A673 (cell line): ENCODE measurements at regions not wholly inside any gene's neighbourhood (a gene's known extent, or its start where the extent isn't known, plus 50 kb on each side); places are given as distances from the start of the nearest gene placed in this dataset.

ENCODE experiments used
- BruUV-seq: library from RNA; stranded (reverse); fragments of 400-500 nt; replicated peaks from 2 replicates; lab custom pipeline; 2021; lab: Mats Ljungman, UMichigan
- CTCF ChIA-PET: fragments of 300-600 bp; sonication (Branson Sonifier 250); formaldehyde crosslinking; loops from one replicate; lab custom pipeline; 2022; ENCODE audit warnings: antibody characterized with exemption; lab: Charles Lee
- POLR2A ChIA-PET: fragments of 300-600 bp; sonication (Branson Sonifier 250); formaldehyde crosslinking; loops from one replicate; lab custom pipeline; 2022; ENCODE audit warnings: antibody characterized with exemption; ENCODE audit not compliant: low non-redundant PET; lab: Charles Lee
- DNase-seq: peaks from one replicate; pipeline ENCODE4 v3.0.0-alpha.2; 2015; ENCODE audit warnings: low spot score
- H3K27ac ChIP-seq: fragments of 200-600 bp; sonication (generic); 2 replicates; pipeline ENCODE4 v1.5.1; 2016; ENCODE audit warnings: mixed run types, low read depth, mild to moderate bottlenecking, mixed read lengths, antibody characterized with exemption, low read length; ENCODE audit not compliant: poor library complexity, severe bottlenecking
- H3K27me3 ChIP-seq: fragments of 200-600 bp; sonication (generic); replicated peaks from 2 replicates; pipeline ENCODE4 v1.6.1; 2017; ENCODE audit warnings: mixed run types, low read depth, mild to moderate bottlenecking, mixed read lengths, antibody characterized with exemption, low read length; ENCODE audit not compliant: insufficient read depth, poor library complexity
- H3K36me3 ChIP-seq: fragments of 200-600 bp; sonication (generic); 2 replicates; pipeline ENCODE4 v1.6.1; 2016; ENCODE audit warnings: mixed run types, mild to moderate bottlenecking, mixed read lengths, antibody characterized with exemption, low read length; ENCODE audit not compliant: insufficient read depth, poor library complexity, severe bottlenecking
- H3K4me1 ChIP-seq: fragments of 200-600 bp; sonication (generic); 2 replicates; pipeline ENCODE4 v1.6.1; 2017; ENCODE audit warnings: mixed run types, mild to moderate bottlenecking, mixed read lengths, antibody characterized with exemption, low read length; ENCODE audit not compliant: insufficient read depth, poor library complexity, severe bottlenecking
- H3K4me3 ChIP-seq: fragments of 200-600 bp; sonication (generic); 2 replicates; pipeline ENCODE4 v1.5.1; 2016; ENCODE audit warnings: low read depth, mixed run types, mild to moderate bottlenecking, mixed read lengths, low read length; ENCODE audit not compliant: poor library complexity, severe bottlenecking
- H3K9me3 ChIP-seq: fragments of 200-600 bp; sonication (generic); 2 replicates; pipeline ENCODE4 v1.6.1; 2016; ENCODE audit warnings: mixed run types, low read depth, mild to moderate bottlenecking, mixed read lengths, antibody characterized with exemption, low read length; ENCODE audit not compliant: poor library complexity, severe bottlenecking
- EZH2 ChIP-seq: fragments of 200-600 bp; sonication (generic); IDR thresholded peaks from 2 replicates; pipeline ENCODE4 v1.6.1; 2017; ENCODE audit warnings: borderline replicate concordance, low read depth, mild to moderate bottlenecking, mixed read lengths, antibody characterized with exemption, low read length; ENCODE audit not compliant: poor library complexity, severe bottlenecking
- intact Hi-C: fragments of 100-400 bp; cut with micrococcal nuclease; formaldehyde crosslinking; loops from one replicate; pipeline ENCODE4 v1.10.0; 2022; ENCODE audit not compliant: unreplicated experiment
- TF ChIP-seq, protein P1 (sequence below): fragments of 300-800, 200-600 bp; sonication (generic); conservative IDR thresholded peaks from 2 replicates; pipeline ENCODE4 v1.5.1; 2017; ENCODE audit warnings: low read depth, mild to moderate bottlenecking, antibody characterized with exemption, low read length, moderate library complexity, mixed read lengths

DNA sequence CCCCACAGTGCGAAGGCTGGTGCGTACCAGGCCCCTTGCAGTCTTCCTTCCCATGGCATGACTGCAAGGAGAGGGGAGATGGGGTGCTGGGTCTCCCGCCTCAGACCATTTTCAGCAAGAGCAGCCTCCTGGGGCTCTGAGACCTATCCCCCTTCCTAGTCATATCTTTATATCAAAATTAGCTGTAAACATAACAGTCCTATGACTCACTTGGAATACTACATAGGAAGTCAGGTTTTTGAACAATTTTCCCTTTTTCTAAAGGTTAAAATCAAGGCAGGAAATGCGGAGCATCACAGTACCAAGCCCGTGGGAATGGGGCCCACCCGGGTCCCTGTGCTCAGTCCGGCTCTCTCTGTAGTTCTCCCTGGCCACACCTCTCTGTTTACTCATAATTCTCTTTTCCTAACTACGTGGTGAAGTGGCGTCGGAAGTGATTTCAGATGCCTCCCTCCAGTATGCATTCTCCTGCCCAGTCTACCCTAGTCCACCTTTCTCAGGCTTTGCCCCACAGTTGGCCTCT, 109.8 kb upstream of the TMEM170B start:
- no peak overlapping the region for H3K4me3 ChIP-seq
- no peak for DNase-seq
- intact Hi-C loops, result no loop called here
- no peaks in the 10 kb centered on the region for H3K9me3 ChIP-seq
- POLR2A ChIA-PET, result no interaction called here
- TF ChIP-seq EZH2, result no peak
- TF ChIP-seq, protein P1, sequence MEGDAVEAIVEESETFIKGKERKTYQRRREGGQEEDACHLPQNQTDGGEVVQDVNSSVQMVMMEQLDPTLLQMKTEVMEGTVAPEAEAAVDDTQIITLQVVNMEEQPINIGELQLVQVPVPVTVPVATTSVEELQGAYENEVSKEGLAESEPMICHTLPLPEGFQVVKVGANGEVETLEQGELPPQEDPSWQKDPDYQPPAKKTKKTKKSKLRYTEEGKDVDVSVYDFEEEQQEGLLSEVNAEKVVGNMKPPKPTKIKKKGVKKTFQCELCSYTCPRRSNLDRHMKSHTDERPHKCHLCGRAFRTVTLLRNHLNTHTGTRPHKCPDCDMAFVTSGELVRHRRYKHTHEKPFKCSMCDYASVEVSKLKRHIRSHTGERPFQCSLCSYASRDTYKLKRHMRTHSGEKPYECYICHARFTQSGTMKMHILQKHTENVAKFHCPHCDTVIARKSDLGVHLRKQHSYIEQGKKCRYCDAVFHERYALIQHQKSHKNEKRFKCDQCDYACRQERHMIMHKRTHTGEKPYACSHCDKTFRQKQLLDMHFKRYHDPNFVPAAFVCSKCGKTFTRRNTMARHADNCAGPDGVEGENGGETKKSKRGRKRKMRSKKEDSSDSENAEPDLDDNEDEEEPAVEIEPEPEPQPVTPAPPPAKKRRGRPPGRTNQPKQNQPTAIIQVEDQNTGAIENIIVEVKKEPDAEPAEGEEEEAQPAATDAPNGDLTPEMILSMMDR, result no peak
- peaks cover 24% of the 10 kb centered on the region for H3K4me1 ChIP-seq
- H3K27me3 ChIP-seq, result no peaks in the 10 kb centered on the region
- CTCF ChIA-PET, result no interaction called here
- no peaks in the 10 kb centered on the region for H3K36me3 ChIP-seq
- BruUV-seq, result no TSS peak
- H3K27ac ChIP-seq, result no peak overlapping the region

DNA sequence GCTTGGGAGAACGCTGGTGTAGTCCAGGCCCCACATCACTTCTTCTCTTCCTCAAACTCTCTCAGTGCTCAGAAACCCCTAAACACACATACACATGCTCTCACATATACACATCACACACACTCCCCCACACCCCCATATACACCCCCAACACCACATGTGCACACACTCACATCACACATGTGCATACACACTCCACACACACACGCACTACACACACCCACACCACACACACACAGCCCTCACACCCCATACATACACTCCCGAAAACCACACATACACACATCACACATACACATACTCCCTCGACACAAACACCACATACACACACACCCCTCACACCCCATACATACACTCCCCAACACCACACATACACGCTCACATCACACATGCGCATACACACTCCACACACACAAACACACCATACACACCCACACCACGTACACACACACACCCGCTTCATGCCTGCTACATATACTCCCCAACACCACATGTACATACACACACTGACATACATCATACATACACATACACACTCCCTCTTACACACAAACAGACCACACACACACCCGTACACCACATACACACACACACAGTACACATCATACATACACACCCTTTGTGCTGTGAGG, 110.3 kb upstream of the TMEM170B start:
- no peak for DNase-seq
- Histone ChIP-seq H3K36me3 (no peaks in the 10 kb centered on the region), H3K27me3 (no peaks in the 10 kb centered on the region), H3K4me3 (no peak overlapping the region), H3K27ac (no peak overlapping the region), H3K9me3 (no peaks in the 10 kb centered on the region), H3K4me1 (peaks cover 24% of the 10 kb centered on the region)
- intact Hi-C loops, result no loop called here
- CTCF ChIA-PET, result no interaction called here
- no peak for TF ChIP-seq EZH2
- TF ChIP-seq, protein P1, result no peak
- POLR2A ChIA-PET, result no interaction called here
- no TSS peak for BruUV-seq

- BruUV-seq, result no TSS peak
- intact Hi-C loops, result no loop called here
Measured at GRCh38 chr6:11426571-11426970, 111.0 kb upstream of the TMEM170B start.

More at GRCh38 chr6:11426571-11426970, 111.0 kb upstream of the TMEM170B start:
- CTCF ChIA-PET, result no interaction called here
- TF ChIP-seq, protein P1, result no peak
- no peak for TF ChIP-seq EZH2
- DNase-seq, result no peak
- H3K27me3 ChIP-seq, result no peaks in the 10 kb centered on the region
- H3K36me3 ChIP-seq, result no peaks in the 10 kb centered on the region
- H3K9me3 ChIP-seq, result no peaks in the 10 kb centered on the region
- H3K4me1 ChIP-seq, result peaks cover 22% of the 10 kb centered on the region
- H3K27ac ChIP-seq, result no peak overlapping the region
- H3K4me3 ChIP-seq, result no peak overlapping the region
- POLR2A ChIA-PET, result no interaction called here
